Adrenal gland (tissue), 5 donors: ENCODE measurements at regions not wholly inside any gene's neighbourhood (a gene's known extent, or its start where the extent isn't known, plus 50 kb on each side); places are given as distances from the start of the nearest gene placed in this dataset.
"Not testable (repeated sequence)": the region's sequence is repeated elsewhere in the genome, so short reads cannot be mapped to it uniquely, and the experiment has no call there.

ENCODE experiments used
- CTCF ChIP-seq, 6 experiments: fragments of 450-650 bp in 4 of 6; fragments of 200-600 bp in 2 of 6; sonication (generic) in 1 of 6; IDR thresholded peaks; 1 replicate in 5 of 6; 2 replicates in 1 of 6; pipeline versions ENCODE4 v1.5.1 to v1.8.0; 2016 to 2021; ENCODE audit warnings: antibody characterized with exemption in 6 of 6, mild to moderate bottlenecking in 2 of 6, moderate library complexity in 1 of 6
- POLR2A ChIP-seq, 2 donors: fragments of 450-650 bp; IDR thresholded peaks; one replicate each; pipeline ENCODE4 v1.6.1; 2017; ENCODE audit warnings: antibody characterized with exemption in 2 of 2, mild to moderate bottlenecking in 2 of 2, moderate library complexity in 1 of 2
- donor health status: DM: no; HTN: no; CAD: no.

GRCh38 chr22:10741776-10742630 is 4786.0 kb upstream of the OR11H1 start:
- TF ChIP-seq CTCF, POLR2A (IDR thresholded peaks at IDR 0.05): not testable (repeated sequence)
